ENCODE measurements at regions not wholly inside any gene's neighbourhood (a gene's known extent, or its start where the extent isn't known, plus 50 kb on each side); places are given as distances from the start of the nearest gene placed in this dataset.

DNA sequence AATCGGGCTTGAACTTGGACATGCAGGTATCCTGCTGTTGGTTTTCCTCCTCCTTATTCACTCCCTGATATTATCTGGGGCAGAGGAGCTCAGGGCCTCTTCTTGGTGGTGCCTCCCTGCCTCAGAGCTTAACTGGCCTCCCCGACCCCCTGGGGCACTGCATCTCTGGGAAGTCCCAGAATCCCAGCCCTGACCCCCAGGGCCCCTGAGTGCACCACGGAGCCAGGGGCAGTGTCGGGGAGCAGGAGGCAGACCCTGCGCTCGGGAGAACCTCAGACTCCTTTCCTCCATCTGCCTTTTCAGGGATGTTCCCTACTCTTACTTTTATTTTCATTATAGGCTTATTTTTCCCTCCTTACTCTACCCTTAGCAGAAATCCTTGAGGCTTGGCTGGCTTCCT, 537.0 kb downstream of the BRD1 start:
- TF ChIP-seq, protein P1, sequence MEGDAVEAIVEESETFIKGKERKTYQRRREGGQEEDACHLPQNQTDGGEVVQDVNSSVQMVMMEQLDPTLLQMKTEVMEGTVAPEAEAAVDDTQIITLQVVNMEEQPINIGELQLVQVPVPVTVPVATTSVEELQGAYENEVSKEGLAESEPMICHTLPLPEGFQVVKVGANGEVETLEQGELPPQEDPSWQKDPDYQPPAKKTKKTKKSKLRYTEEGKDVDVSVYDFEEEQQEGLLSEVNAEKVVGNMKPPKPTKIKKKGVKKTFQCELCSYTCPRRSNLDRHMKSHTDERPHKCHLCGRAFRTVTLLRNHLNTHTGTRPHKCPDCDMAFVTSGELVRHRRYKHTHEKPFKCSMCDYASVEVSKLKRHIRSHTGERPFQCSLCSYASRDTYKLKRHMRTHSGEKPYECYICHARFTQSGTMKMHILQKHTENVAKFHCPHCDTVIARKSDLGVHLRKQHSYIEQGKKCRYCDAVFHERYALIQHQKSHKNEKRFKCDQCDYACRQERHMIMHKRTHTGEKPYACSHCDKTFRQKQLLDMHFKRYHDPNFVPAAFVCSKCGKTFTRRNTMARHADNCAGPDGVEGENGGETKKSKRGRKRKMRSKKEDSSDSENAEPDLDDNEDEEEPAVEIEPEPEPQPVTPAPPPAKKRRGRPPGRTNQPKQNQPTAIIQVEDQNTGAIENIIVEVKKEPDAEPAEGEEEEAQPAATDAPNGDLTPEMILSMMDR (IDR thresholded peaks at IDR 0.05; ENCODE audit: low read depth, low read length, poor library complexity, severe bottlenecking): no peak
- TF ChIP-seq EZH2phosphoT487 (IDR thresholded peaks at IDR 0.05; ENCODE audit: borderline replicate concordance, low read length): no peak
